Brain microvascular endothelial cell (primary cell): ENCODE measurements at regions not wholly inside any gene's neighbourhood (a gene's known extent, or its start where the extent isn't known, plus 50 kb on each side); places are given as distances from the start of the nearest gene placed in this dataset.

Source experiments
- DNase-seq: peaks from one replicate; pipeline ENCODE4 v3.0.0-alpha.2; 2020
- H3K27ac ChIP-seq: fragments of 250-450 bp; sonication (Bioruptor Pico); 2 replicates; pipeline ENCODE4 v1.5.1; 2020; ENCODE audit warnings: mild to moderate bottlenecking, moderate library complexity
- H3K27me3 ChIP-seq: fragments of 250-450 bp; sonication (Bioruptor Pico); replicated peaks from 2 replicates; pipeline ENCODE4 v1.5.1; 2020; ENCODE audit warnings: mild to moderate bottlenecking
- H3K36me3 ChIP-seq: fragments of 250-450 bp; sonication (Bioruptor Pico); replicated peaks from 2 replicates; pipeline ENCODE4 v1.5.1; 2020; ENCODE audit warnings: mild to moderate bottlenecking
- H3K4me3 ChIP-seq: 2 replicates; pipeline ENCODE4 v1.5.1; 2011; ENCODE audit warnings: low read depth, mild to moderate bottlenecking, control low read depth, low read length, moderate library complexity
- in situ Hi-C: cut with HindIII; loops from 2 replicates; pipeline ENCODE4 v1.10.0; 2017; ENCODE audit warnings: low sequenced_read_pairs, low pct_ligation_motif_present
- TF ChIP-seq, protein P1 (sequence below): IDR thresholded peaks from 2 replicates; pipeline ENCODE4 v1.5.1; 2011; ENCODE audit warnings: low read depth, mild to moderate bottlenecking, moderate library complexity, low read length, control low read depth, inconsistent platforms; ENCODE audit errors: missing control alignments

DNA sequence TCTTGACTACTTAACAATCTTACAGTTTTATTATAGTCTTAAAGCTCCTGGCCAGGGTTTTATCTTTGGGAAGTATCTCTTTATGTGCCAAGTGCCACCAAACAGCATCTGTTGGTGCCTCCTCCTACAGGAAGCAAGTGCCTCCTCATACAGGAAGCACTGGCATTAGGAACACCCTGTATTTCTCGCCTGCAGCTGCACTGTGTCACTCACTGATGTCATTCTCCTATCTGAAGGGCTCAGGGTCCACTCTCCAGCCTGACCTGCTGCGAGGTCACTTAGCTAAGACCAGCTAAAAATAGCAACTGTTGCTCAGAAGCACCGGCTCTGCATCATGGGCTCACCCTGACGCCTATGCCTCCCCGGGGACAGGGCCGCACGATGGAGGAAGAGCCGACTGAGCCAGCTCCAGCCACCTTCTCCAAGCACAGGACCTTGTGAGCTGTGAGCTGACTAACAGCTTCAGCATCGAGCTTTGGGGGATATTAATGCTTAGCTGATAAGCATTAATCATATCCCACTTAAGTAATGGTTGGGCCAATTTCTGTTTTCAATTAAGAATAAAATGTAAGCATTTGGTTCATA, 66.3 kb upstream of the CD93 start:
- no peaks in the 10 kb centered on the region for H3K36me3 ChIP-seq
- H3K4me3 ChIP-seq, result no peak overlapping the region
- in situ Hi-C loops, result no loop called here
- no peaks in the 10 kb centered on the region for H3K27me3 ChIP-seq
- TF ChIP-seq, protein P1, sequence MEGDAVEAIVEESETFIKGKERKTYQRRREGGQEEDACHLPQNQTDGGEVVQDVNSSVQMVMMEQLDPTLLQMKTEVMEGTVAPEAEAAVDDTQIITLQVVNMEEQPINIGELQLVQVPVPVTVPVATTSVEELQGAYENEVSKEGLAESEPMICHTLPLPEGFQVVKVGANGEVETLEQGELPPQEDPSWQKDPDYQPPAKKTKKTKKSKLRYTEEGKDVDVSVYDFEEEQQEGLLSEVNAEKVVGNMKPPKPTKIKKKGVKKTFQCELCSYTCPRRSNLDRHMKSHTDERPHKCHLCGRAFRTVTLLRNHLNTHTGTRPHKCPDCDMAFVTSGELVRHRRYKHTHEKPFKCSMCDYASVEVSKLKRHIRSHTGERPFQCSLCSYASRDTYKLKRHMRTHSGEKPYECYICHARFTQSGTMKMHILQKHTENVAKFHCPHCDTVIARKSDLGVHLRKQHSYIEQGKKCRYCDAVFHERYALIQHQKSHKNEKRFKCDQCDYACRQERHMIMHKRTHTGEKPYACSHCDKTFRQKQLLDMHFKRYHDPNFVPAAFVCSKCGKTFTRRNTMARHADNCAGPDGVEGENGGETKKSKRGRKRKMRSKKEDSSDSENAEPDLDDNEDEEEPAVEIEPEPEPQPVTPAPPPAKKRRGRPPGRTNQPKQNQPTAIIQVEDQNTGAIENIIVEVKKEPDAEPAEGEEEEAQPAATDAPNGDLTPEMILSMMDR, result no peak
- DNase-seq, result peak; percentile 90
- peak overlapping the region; percentile 51 for H3K27ac ChIP-seq

DNA sequence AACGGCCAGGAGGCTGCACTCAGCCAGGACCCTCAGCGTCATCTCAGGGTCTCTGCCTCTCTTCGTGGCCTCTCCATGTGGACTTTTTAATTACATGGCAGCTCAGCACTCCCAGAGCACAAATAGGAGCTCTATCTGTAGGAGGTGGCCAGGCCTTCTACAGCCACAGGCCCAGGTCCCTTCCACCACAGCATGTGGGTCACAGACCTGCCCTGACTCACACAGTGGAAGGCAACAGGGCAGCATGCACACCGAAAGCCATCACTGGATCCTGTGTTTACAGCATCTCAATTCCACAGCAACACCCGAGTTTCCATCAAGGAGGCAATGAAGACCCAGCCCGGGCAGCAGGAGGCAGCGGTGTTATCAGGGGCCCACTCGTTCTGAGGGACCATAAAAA, 65.8 kb upstream of the CD93 start:
- no peaks in the 10 kb centered on the region for H3K27me3 ChIP-seq
- in situ Hi-C loops, result no loop called here
- no peak for DNase-seq
- peak overlapping the region; percentile 51 for H3K27ac ChIP-seq
- no peaks in the 10 kb centered on the region for H3K36me3 ChIP-seq
- H3K4me3 ChIP-seq, result no peak overlapping the region
- TF ChIP-seq, protein P1, result no peak

DNA sequence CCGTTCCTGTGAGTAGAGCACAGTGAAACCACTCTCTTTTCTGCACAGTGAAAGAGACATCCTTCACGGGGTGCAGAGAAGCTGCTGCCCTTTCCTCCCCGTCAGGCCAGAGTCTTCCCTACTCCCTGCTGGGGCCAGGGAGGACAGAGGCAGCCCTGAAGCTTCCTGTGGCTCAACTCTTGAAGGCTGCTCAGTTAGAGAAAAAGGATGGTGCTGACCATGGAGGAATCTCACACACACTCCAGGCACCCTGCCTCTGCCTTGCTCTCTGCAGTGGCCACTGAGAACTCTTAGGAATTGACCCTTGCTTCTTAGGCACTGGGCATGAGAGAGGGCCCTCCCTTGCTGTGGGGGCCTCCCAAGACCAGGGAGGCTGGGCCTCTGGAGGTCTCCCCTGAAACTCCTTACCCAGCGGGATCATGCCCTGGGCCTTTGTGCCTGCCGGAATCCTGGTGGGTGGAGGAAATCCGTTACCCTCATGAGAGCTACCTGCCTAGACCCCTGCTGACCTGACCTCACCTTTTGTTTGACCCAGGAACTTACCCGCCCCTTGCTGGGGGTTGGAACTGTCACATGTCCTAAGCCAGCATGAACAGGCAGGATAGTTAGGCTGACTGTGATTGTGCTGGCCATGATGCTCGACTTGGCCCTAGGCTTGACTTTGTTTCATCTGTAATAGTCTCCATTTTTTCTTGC, 65.0 kb upstream of the CD93 start:
- Histone ChIP-seq H3K4me3 (no peak overlapping the region), H3K36me3 (no peaks in the 10 kb centered on the region), H3K27me3 (no peaks in the 10 kb centered on the region), H3K27ac (no peak overlapping the region)
- DNase-seq, result no peak
- in situ Hi-C loops, result no loop called here
- TF ChIP-seq, protein P1, result no peak

DNA sequence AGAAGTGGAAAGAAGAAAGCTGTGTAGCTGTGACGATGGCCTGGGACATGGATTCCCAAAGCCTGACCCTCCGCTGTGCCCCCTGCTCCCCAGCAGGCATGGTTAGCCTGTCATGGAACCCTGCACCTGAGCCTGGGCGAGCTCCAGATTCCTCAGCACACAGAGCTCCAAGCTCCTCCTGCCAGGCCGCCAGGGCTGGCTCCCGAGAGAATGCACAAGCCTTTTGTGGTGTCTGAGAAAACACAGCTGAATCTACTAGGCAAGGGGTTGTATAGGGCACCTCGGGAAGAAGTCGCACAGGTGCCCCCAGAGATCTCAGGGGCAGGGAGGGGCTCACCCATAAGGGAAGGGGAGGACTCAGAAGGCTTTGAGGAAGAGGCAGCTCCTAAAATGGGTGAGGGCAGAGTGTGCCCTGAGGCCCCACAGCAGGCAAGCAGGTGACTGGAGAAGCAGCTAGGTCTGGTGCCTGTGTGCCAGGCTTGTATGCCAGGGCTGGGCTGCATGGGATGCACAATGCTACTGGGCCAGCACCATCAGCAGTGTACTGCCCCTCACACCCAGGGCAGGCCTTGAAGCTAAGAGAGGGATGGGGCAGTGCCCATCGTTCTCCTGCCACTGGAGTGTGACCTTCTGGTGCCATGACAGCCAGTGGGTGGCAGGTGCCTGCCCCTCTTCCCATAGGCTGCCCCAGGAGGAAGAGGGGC, 64.3 kb upstream of the CD93 start:
- H3K27ac ChIP-seq, result no peak overlapping the region
- H3K27me3 ChIP-seq, result no peaks in the 10 kb centered on the region
- no peak overlapping the region for H3K4me3 ChIP-seq
- in situ Hi-C loops, result no loop called here
- DNase-seq, result no peak
- H3K36me3 ChIP-seq, result no peaks in the 10 kb centered on the region
- TF ChIP-seq, protein P1, result no peak

DNA sequence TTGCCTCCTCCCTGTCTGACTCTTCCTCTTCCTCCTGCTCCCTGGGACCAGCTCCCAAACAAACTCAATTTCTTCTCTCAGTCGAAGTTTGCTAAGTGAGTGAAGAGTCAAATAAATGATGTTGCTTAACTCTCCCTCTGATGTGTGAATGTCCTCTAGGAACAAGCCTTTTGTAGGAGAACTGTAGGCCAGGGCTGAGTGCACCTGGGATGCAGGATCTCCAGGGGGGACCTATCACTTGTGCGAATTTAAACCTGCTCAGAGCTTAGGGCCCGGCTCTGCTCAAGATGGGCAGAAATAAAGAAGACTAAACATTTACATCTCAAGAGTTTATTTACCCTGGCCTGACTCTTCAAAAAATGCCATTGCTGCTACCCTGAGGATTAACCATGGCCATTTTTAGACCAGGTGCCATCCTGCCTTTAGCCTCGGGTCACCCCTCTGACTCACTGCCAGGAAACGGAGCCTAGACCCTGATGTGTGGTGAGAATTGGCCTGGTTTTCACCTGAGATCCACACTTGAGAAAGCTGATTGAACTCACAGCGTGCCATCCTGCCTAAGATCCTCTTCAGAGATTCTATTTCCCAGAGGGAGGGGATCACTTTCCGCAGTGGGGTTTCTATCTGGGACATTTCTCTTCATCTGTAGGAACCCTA, 63.6 kb upstream of the CD93 start:
- H3K27me3 ChIP-seq, result no peaks in the 10 kb centered on the region
- in situ Hi-C loops, result no loop called here
- H3K4me3 ChIP-seq, result no peak overlapping the region
- H3K36me3 ChIP-seq, result no peaks in the 10 kb centered on the region
- H3K27ac ChIP-seq, result no peak overlapping the region
- TF ChIP-seq, protein P1, result no peak
- DNase-seq, result no peak
